ENCODE measurements at regions not wholly inside any gene's neighbourhood (a gene's known extent, or its start where the extent isn't known, plus 50 kb on each side); places are given as distances from the start of the nearest gene placed in this dataset.

GRCh38 chrX:39449352-39449751, 648.1 kb downstream of the MID1IP1 start:
- Histone ChIP-seq H3K56ac (ENCODE audit: extremely low read depth, insufficient read depth, low read length) (no peak overlapping the region), H2BK5ac (ENCODE audit: low read depth, low read length, poor library complexity, severe bottlenecking) (no peak overlapping the region), H3K14ac (replicated peaks; ENCODE audit: low read depth, low read length) (no peak overlapping the region), H2BK20ac (ENCODE audit: low read depth, low read length) (no peak overlapping the region), H2AFZ (replicated peaks; ENCODE audit: low read length, poor library complexity) (no peak overlapping the region), H4K91ac (ENCODE audit: insufficient read depth, low read depth, low read length) (no peak overlapping the region), H4K5ac (ENCODE audit: low read depth, low read length) (no peak overlapping the region), H3K4ac (ENCODE audit: low read depth, low read length) (no peak overlapping the region), H3K79me1 (ENCODE audit: low read depth in 1 of 2, low read length in 2 of 2) (no peaks in the 10 kb centered on the region), H3K18ac (ENCODE audit: low read depth, low read length) (no peak overlapping the region), H2AK5ac (ENCODE audit: low read depth, low read length) (no peak overlapping the region), H3K9ac (ENCODE audit: low read depth, low read length) (no peak overlapping the region), H3K23ac (ENCODE audit: low read depth, low read length) (no peak overlapping the region), H2AK9ac (replicated peaks; ENCODE audit: low read depth, low read length, poor library complexity) (no peak overlapping the region), H3K4me1 (ENCODE audit: control insufficient read depth, insufficient read depth, low read length) (no peaks in the 10 kb centered on the region), H3K9me1 (ENCODE audit: insufficient read depth, low read length) (no peaks in the 10 kb centered on the region), H3K4me3 (ENCODE audit: insufficient read depth, low read depth, low read length) (no peak overlapping the region), H4K20me1 (ENCODE audit: insufficient read depth, low read length) (no peaks in the 10 kb centered on the region), H3K27me3 (ENCODE audit: control insufficient read depth, insufficient read depth, low read length) (peaks cover 24% of the 10 kb centered on the region), H3K9me3 (ENCODE audit: control insufficient read depth, insufficient read depth, low read length) (no peaks in the 10 kb centered on the region), H3K27ac (ENCODE audit: insufficient read depth, low read length) (no peak overlapping the region), H2BK15ac (ENCODE audit: low read depth, low read length) (no peak overlapping the region), H4K8ac (ENCODE audit: low read depth in 2 of 2, low read length in 2 of 2) (no peak overlapping the region), H2BK120ac (ENCODE audit: low read depth, low read length) (no peak overlapping the region), H3K4me2 (ENCODE audit: low read depth, low read length) (no peak overlapping the region), H3K36me3 (ENCODE audit: control insufficient read depth, insufficient read depth, low read length) (no peaks in the 10 kb centered on the region)
- TF ChIP-seq SMC3 (IDR thresholded peaks at IDR 0.05; ENCODE audit: low read depth, low read length) (no peak), MAFK (IDR thresholded peaks at IDR 0.05; ENCODE audit: low read depth, low read length) (no peak), USF2 (IDR thresholded peaks at IDR 0.05; ENCODE audit: low read depth, low read length) (no peak), BHLHE40 (IDR thresholded peaks at IDR 0.05; ENCODE audit: low read depth, low read length) (no peak), FOS (IDR thresholded peaks at IDR 0.05; ENCODE audit: low read depth, low read length) (no peak), CEBPB (IDR thresholded peaks at IDR 0.05; ENCODE audit: low read depth, low read length) (no peak), POLR2A (IDR thresholded peaks at IDR 0.05; ENCODE audit: low read depth, low read length) (no peak), MXI1 (IDR thresholded peaks at IDR 0.05; ENCODE audit: borderline replicate concordance, low read depth, low read length) (no peak)
- ATAC-seq (ENCODE audit: low read depth) = no peak
- no CpG with 5 or more reads among the region's 2 CpGs for WGBS, 2 experiments (ENCODE audit: extremely low coverage in 2 of 2, insufficient read length in 1 of 2)
- in situ Hi-C loops (cut with MboI; ENCODE audit: low sequenced_read_pairs) (no loop called here), intact Hi-C loops (cut with micrococcal nuclease) (loop anchor here (5.0 kb wide), 1 partner anchor 787 kb away; no protein-coding TSS in a partner anchor), dilution Hi-C loops (cut with HindIII; ENCODE audit: low sequenced_read_pairs, unreplicated experiment) (no loop called here)
- no TSS peak for BruUV-seq (replicated peaks)
- no peak for DNase-seq
- POLR2A ChIA-PET (ENCODE audit: unreplicated experiment) = no interaction called here
- CTCF ChIA-PET = no interaction called here

Data from IMR-90 (cell line).